ENCODE measurements at regions not wholly inside any gene's neighbourhood (a gene's known extent, or its start where the extent isn't known, plus 50 kb on each side); places are given as distances from the start of the nearest gene placed in this dataset.

DNA sequence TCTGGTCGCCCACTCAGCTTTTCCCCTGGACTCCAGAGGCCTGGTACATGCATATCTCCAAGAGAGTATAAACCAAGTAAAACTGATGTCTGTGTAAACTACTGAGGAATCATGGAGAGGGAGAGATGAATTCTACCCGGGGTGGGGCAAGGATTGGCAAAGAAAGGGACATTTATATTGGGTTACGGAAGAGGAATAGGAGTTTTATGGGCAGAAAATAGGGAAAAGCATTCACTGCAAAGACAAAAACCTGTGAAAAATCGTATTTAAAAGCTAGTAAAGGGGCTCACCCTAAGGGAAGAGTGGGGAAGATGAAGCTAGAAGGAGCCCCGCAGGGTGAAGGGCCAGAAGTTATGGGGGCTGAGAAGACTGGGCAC, 248.0 kb upstream of the KLF4 start:
- Histone ChIP-seq H3K36me3 (no peaks in the 10 kb centered on the region), H3K27me3 (no peaks in the 10 kb centered on the region), H3K4me1 (peaks cover 15 to 57% (median 38%) of the 10 kb centered on the region in 4 donors), H3K9me3 (no peaks in the 10 kb centered on the region), H3K27ac (peak overlapping the region in 4 of 5 donors; percentile 6 to 70 (median 57)), H3K4me3 (no peak overlapping the region)
- no peak for DNase-seq
- TF ChIP-seq POLR2AphosphoS5 (IDR thresholded peaks at IDR 0.05) = no peak
- TF ChIP-seq, protein P1, sequence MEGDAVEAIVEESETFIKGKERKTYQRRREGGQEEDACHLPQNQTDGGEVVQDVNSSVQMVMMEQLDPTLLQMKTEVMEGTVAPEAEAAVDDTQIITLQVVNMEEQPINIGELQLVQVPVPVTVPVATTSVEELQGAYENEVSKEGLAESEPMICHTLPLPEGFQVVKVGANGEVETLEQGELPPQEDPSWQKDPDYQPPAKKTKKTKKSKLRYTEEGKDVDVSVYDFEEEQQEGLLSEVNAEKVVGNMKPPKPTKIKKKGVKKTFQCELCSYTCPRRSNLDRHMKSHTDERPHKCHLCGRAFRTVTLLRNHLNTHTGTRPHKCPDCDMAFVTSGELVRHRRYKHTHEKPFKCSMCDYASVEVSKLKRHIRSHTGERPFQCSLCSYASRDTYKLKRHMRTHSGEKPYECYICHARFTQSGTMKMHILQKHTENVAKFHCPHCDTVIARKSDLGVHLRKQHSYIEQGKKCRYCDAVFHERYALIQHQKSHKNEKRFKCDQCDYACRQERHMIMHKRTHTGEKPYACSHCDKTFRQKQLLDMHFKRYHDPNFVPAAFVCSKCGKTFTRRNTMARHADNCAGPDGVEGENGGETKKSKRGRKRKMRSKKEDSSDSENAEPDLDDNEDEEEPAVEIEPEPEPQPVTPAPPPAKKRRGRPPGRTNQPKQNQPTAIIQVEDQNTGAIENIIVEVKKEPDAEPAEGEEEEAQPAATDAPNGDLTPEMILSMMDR (IDR thresholded peaks at IDR 0.05) = no peak
- TF ChIP-seq POLR2A (IDR thresholded peaks at IDR 0.05) = no peak
- TF ChIP-seq EP300 (IDR thresholded peaks at IDR 0.05) = no peak
- WGBS, 5 donors = 80 to 89% (median 87%) methylated on average over 5 of the region's 5 CpGs
- intact Hi-C loops (cut with DNase I; ENCODE audit: low total_unique reads) = loop anchor here (10.0 kb wide), 1 partner anchor 253 kb away; the partner anchor contains the start of gene KLF4

DNA sequence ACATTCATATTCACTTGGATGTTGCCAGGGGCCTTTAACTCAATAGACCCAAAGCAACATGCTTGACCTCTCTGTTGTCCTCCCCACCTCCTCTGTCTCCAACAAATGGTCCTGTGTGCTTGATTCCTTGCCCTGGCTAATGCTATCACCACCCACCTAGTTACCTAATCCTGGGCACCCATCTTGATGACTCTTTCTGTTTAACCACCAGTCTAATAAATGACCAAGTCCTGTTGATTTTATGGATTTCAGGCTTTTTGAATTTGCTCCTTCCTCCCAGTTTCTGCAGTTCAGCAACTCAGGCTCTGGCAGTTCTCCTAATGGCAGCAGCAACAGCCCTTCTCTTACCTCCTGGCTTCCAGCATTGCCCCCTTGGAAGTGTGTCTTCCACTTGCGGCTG, 246.3 kb upstream of the KLF4 start:
- no peak overlapping the region for H3K27ac ChIP-seq
- H3K9me3 ChIP-seq = no peaks in the 10 kb centered on the region
- H3K4me1 ChIP-seq = peaks cover 16 to 66% (median 40%) of the 10 kb centered on the region in 4 donors
- H3K36me3 ChIP-seq = no peaks in the 10 kb centered on the region
- TF ChIP-seq POLR2A (IDR thresholded peaks at IDR 0.05) (no peak), EP300 (IDR thresholded peaks at IDR 0.05) (no peak), POLR2AphosphoS5 (IDR thresholded peaks at IDR 0.05) (no peak)
- WGBS, 5 donors = 86 to 98% (median 95%) methylated on average over 1 of the region's 1 CpG
- no peak overlapping the region for H3K4me3 ChIP-seq
- H3K27me3 ChIP-seq = no peaks in the 10 kb centered on the region
- intact Hi-C loops (cut with DNase I; ENCODE audit: low total_unique reads) = loop anchor here (10.0 kb wide), 1 partner anchor 251 kb away; the partner anchor contains the start of gene KLF4
- no peak for DNase-seq

DNA sequence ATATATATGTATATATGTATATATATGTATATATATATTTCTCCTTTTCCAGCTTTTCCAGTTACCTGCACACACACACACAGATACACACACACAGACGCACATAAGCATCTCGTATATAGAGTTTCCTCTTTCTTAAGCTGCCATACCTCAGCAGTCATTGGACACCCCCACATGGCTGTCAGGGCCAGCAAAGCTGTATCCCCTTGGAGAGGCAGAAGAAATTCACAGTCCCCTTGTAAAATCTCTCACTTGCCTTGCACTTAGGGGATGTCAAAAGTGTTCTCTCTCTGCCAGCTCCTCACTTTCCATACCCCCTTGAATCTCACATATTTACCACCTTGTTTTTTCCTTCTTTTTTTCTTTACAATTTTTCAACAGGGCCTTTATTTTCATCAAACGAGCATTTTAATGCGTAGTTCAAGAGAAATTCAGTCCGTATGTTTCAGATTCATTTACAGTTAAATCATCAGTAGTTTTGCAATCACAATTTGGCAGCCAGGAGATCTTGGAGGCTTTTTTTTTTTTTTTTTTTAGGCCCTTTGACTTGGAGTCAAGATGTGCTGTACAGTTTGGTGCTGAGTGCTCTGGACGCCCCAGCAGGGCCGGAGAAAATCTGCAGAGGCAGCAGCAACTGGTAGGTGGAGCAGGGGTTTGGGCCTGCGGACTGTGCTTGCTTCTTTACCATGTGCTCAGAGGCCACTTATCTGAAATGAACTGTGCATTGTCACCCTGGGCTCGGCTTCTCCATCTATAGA, 244.9 kb upstream of the KLF4 start:
- H3K4me1 ChIP-seq = peaks cover 14 to 55% (median 31%) of the 10 kb centered on the region in 4 donors
- TF ChIP-seq POLR2A (IDR thresholded peaks at IDR 0.05) (no peak), POLR2AphosphoS5 (IDR thresholded peaks at IDR 0.05) (no peak), EP300 (IDR thresholded peaks at IDR 0.05) (no peak)
- TF ChIP-seq, protein P1 (IDR thresholded peaks at IDR 0.05) = no peak
- no peaks in the 10 kb centered on the region for H3K9me3 ChIP-seq
- no peaks in the 10 kb centered on the region for H3K36me3 ChIP-seq
- WGBS, 5 donors = 70 to 86% (median 74%) methylated on average over 9 of the region's 9 CpGs
- DNase-seq = peak in 1 of 2 donors; percentile 63
- no peaks in the 10 kb centered on the region for H3K27me3 ChIP-seq
- intact Hi-C loops (cut with DNase I; ENCODE audit: low total_unique reads) = loop anchor here (10.0 kb wide), 1 partner anchor 250 kb away; the partner anchor contains the start of gene KLF4
- H3K4me3 ChIP-seq = no peak overlapping the region
- H3K27ac ChIP-seq = peak overlapping the region; percentile 24 to 90 (median 83)

GRCh38 chr9:107733523-107733894, 243.9 kb upstream of the KLF4 start:
- TF ChIP-seq EP300 (IDR thresholded peaks at IDR 0.05) (no peak), POLR2AphosphoS5 (IDR thresholded peaks at IDR 0.05) (peak; percentile 46 to 63 (median 47))
- Histone ChIP-seq H3K9me3 (no peaks in the 10 kb centered on the region), H3K4me1 (peaks cover 8 to 45% (median 23%) of the 10 kb centered on the region in 4 donors), H3K4me3 (peak overlapping the region in 1 of 4 donors; percentile 22), H3K27ac (peak overlapping the region; percentile 28 to 90 (median 83)), H3K27me3 (no peaks in the 10 kb centered on the region), H3K36me3 (no peaks in the 10 kb centered on the region)
- DNase-seq = peak; percentile 17 to 56
- WGBS, 5 donors = 11 to 62% (median 29%) methylated on average over 5 of the region's 5 CpGs
- intact Hi-C loops (cut with DNase I; ENCODE audit: low total_unique reads) = loop anchor here (10.0 kb wide), 1 partner anchor 249 kb away; the partner anchor contains the start of gene KLF4

- intact Hi-C loops (cut with DNase I; ENCODE audit: low total_unique reads) = loop anchor here (10.0 kb wide), 1 partner anchor 248 kb away; the partner anchor contains the start of gene KLF4
- Histone ChIP-seq H3K4me3 (peak overlapping the region in 1 of 4 donors; percentile 22), H3K9me3 (no peaks in the 10 kb centered on the region), H3K36me3 (no peaks in the 10 kb centered on the region), H3K27ac (peak overlapping the region; percentile 28 to 90 (median 83)), H3K27me3 (no peaks in the 10 kb centered on the region), H3K4me1 (peaks cover 8 to 40% (median 18%) of the 10 kb centered on the region in 4 donors)
- TF ChIP-seq, protein P1 (IDR thresholded peaks at IDR 0.05) = no peak
- TF ChIP-seq POLR2A (IDR thresholded peaks at IDR 0.05) = no peak
- peak; percentile 8 for TF ChIP-seq EP300 (IDR thresholded peaks at IDR 0.05)
- peak in 2 of 3 donors; percentile 12 to 29 for TF ChIP-seq POLR2AphosphoS5 (IDR thresholded peaks at IDR 0.05)
- peak; percentile 49 to 51 for DNase-seq
- WGBS, 5 donors = 23 to 32% (median 24%) methylated on average over 8 of the region's 8 CpGs
These were observed 243.4 kb upstream of the KLF4 start for GRCh38 chr9:107732781-107733522.
